ENCODE measurements at regions not wholly inside any gene's neighbourhood (a gene's known extent, or its start where the extent isn't known, plus 50 kb on each side); places are given as distances from the start of the nearest gene placed in this dataset.

- H3K4me3 ChIP-seq (ENCODE audit: low read depth, low read length): no peak overlapping the region
- peak; percentile 16 for DNase-seq (ENCODE audit: low read depth)
- no peak for TF ChIP-seq CTCF (IDR thresholded peaks at IDR 0.05; ENCODE audit: insufficient read depth, low read length)
These were observed 634.9 kb downstream of the LTN1 start for GRCh38 chr21:28357743-28358142.

- no peak for TF ChIP-seq CTCF (IDR thresholded peaks at IDR 0.05; ENCODE audit: insufficient read depth, low read length)
- no peak overlapping the region for H3K4me3 ChIP-seq (ENCODE audit: low read depth, low read length)
- DNase-seq (ENCODE audit: low read depth): peak; percentile 14
These were observed 636.3 kb downstream of the LTN1 start for GRCh38 chr21:28356422-28356821.

- TF ChIP-seq CTCF (IDR thresholded peaks at IDR 0.05; ENCODE audit: insufficient read depth, low read length): no peak
- H3K4me3 ChIP-seq (ENCODE audit: low read depth, low read length): no peak overlapping the region
These were observed 646.7 kb downstream of the LTN1 start for GRCh38 chr21:28345934-28346333.

GRCh38 chr21:28344985-28345384 is 647.7 kb downstream of the LTN1 start:
- TF ChIP-seq CTCF (IDR thresholded peaks at IDR 0.05; ENCODE audit: insufficient read depth, low read length): no peak
- no peak overlapping the region for H3K4me3 ChIP-seq (ENCODE audit: low read depth, low read length)
- DNase-seq (ENCODE audit: low read depth): peak; percentile 54

More at GRCh38 chr21:28345934-28346333, 646.7 kb downstream of the LTN1 start:
- DNase-seq (ENCODE audit: low read depth): no peak

- H3K4me3 ChIP-seq (ENCODE audit: low read depth, low read length): no peak overlapping the region
- TF ChIP-seq CTCF (IDR thresholded peaks at IDR 0.05; ENCODE audit: insufficient read depth, low read length): no peak
- DNase-seq (ENCODE audit: low read depth): peak; percentile 54
These were observed 650.4 kb downstream of the LTN1 start for GRCh38 chr21:28342212-28342810.

- H3K4me3 ChIP-seq (ENCODE audit: low read depth, low read length): no peak overlapping the region
- no peak for TF ChIP-seq CTCF (IDR thresholded peaks at IDR 0.05; ENCODE audit: insufficient read depth, low read length)
- no peak for DNase-seq (ENCODE audit: low read depth)
These were observed 653.3 kb downstream of the LTN1 start for GRCh38 chr21:28339403-28339802.
